ENCODE measurements at regions not wholly inside any gene's neighbourhood (a gene's known extent, or its start where the extent isn't known, plus 50 kb on each side); places are given as distances from the start of the nearest gene placed in this dataset.
"Not testable (repeated sequence)": the region's sequence is repeated elsewhere in the genome, so short reads cannot be mapped to it uniquely, and the experiment has no call there.

DNA sequence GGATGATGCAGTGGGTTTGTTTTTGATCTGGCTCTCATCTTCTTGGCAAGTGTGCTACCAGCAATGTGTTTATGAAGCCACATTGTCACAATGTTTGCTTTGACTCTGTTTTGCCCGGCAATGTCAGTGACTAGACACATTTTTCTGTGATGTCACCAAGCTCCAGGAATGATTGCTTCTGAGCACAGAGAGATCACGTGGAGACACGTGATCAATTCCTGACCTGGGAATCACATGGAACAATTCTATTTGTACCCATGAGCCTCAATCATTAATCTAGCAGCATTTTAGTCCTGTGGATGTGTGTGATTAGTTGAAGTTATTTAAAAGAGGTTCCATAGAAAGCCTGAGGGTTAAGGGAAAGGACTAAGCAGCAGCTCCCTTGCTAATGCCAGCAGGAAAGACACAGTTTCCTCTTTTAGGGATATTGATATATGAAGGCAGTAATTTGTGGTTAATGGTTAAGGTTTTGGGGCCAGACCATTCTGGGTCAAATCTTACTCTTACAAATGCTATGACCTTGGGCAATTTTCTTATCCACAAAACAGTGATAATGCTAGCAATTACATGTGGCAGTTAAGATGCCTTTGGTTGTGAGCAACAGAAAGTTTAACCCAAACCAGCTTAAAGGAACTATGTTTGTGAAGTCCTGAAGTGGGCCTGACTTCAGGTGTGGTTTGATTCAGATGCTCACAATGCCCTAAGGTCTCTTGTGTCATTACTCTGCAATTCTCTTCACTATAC is 59.0 kb downstream of the FASLG start:
- DNase-seq (ENCODE audit: low read depth), result no peak

GRCh38 chr1:172719066-172719627 is 60.2 kb downstream of the FASLG start:
- DNase-seq (ENCODE audit: low read depth), result no peak

DNA sequence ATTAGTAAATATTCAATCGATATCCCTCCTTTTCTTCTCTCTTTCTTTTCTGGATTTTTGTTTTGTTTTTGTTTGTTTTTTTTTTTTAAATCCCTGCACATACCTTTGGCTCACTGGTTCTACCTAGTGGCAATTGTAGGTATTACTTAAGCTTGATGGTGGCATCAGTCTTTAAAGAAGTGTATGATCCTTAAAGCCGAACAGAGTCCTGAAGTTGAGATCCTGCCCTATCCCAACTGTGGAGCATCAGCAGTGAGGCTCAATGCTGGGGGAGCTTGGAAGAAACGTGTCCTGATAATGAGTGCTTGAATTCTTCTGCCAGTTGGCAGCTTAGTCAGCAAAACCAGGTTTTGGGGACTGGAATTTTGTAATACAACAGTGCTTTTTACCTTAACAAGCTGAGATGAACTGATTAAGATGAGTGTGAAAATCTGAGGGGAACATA is 60.8 kb downstream of the FASLG start:
- DNase-seq (ENCODE audit: low read depth), result no peak

GRCh38 chr1:172720339-172720738 is 61.4 kb downstream of the FASLG start:
- no peak for DNase-seq (ENCODE audit: low read depth)

- no peak for DNase-seq (ENCODE audit: low read depth)
These were observed 64.3 kb downstream of the FASLG start for GRCh38 chr1:172723251-172723650.

- no peak for DNase-seq (ENCODE audit: low read depth)
These were observed 65.3 kb downstream of the FASLG start for GRCh38 chr1:172724232-172724631.

DNA sequence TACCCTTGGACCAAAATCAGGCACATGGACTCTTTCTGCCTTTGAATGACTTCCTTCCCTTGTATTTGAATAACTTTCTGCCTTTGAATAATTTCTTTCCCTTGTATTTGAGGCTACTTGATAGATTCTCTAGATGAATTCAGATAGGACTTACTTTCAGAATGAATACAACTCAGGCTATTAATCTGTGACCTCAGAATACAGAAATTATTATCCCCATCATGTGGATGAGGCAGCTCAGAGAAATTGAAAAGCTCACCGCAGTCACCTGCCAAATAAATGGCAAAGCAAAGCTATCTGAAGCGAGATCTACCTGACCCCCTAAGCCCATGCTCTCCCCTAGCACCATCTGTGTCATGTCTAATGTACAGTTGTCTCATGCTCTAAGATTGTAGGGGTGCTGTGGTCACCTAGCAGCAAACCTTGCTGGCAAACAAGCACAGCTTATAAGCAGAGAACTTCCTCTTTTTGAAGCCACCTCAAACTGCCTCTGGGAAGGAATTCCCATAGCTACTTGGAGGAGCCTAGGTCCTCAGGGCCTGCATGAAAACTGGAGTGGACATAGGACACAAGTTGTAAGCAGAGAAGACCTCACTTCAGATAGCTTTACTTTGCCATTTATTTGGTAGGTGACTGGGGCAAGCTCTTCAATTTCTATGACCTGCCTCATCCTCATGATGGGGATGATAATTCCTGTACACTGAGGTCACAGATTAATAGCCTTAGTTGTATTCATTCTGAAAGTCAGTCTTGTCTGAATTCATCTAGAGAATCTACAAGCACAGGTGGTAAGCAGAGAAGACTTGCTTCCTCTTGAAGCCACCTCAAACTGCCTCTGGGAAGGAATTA is 66.1 kb downstream of the FASLG start:
- DNase-seq (ENCODE audit: low read depth), result no peak

- no peak for DNase-seq (ENCODE audit: low read depth)
These were observed 67.8 kb downstream of the FASLG start for GRCh38 chr1:172726740-172727139.

DNA sequence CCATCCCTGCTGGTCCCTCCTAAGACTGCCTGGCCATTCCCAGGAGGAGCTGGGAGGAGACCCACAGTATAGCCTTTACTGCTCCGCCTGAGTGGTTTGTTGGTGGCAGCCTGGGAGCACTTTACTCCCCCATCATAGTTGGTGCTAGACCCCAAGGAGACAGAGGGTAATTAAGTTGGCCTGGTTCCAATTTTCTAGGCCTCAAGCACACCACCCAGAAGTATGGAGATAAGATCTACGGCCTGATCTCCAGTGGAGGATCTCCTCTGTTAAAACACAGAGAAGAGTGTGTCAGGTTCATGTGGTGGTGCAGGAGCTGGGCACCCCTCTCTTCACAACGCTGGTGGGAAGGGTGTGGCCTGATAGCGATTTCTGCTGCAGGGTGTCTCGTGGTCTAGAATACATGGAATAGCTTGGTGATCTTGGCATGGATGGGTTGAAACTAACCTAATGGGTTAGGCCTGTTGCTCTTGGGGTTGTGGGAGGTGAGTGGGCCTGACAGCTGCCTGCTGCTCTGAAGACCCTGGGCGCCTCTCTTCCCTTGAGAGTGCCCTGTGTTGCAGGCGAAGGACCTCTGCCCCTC is 68.5 kb downstream of the FASLG start:
- DNase-seq (ENCODE audit: low read depth), result no peak

GRCh38 chr1:172727956-172728603 is 69.2 kb downstream of the FASLG start:
- DNase-seq (ENCODE audit: low read depth), result no peak

GRCh38 chr1:172728705-172729104 is 69.8 kb downstream of the FASLG start:
- not testable (repeated sequence) for DNase-seq (ENCODE audit: low read depth)

GRCh38 chr1:172732427-172732826 is 73.5 kb downstream of the FASLG start:
- no peak for DNase-seq (ENCODE audit: low read depth)

- DNase-seq (ENCODE audit: low read depth), result no peak
These were observed 74.9 kb downstream of the FASLG start for GRCh38 chr1:172733815-172734214.

- DNase-seq (ENCODE audit: low read depth), result no peak
These were observed 79.5 kb downstream of the FASLG start for GRCh38 chr1:172738389-172738788.

DNA sequence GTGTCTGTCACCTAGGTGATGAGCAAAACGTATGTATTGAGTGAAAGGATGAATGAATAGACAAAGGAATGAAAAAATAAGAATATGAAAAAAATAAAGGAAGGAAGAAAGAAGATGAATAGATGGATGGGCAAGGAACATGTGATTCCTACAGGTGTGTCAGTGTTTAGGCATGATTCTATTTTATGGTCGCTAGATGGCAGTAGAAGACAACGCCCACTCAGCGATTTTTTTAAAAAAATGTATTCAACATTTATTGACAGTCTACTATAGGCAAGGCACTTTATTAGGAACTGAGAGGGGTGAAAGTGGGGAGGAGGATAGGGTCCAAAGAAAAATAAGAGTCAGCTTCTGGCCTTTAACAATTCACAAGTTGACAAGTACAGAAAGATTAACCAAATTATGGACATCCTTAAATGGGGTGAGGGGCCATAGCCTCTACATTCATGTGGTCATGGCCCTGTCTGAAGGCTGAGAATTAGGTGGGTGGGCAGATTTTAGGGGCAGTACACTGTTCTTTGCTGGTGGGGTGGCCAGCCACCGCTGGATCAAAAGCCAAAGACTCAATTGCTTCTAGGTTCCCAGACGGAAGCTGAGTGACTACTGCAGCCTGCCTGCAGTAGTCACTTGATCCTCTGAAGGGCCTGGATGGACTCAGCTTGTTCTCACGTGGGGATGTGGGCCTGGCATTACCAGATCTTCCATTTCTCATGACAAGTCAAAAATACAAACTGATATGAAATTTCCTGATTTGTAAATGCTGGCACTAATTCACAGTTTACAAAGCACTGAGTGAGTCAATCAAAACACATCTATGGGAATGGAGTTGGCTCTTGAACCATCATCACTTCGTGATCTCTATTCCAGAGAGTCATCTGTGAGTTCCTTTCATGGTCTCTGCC is 83.9 kb downstream of the FASLG start:
- DNase-seq (ENCODE audit: low read depth), result no peak

DNA sequence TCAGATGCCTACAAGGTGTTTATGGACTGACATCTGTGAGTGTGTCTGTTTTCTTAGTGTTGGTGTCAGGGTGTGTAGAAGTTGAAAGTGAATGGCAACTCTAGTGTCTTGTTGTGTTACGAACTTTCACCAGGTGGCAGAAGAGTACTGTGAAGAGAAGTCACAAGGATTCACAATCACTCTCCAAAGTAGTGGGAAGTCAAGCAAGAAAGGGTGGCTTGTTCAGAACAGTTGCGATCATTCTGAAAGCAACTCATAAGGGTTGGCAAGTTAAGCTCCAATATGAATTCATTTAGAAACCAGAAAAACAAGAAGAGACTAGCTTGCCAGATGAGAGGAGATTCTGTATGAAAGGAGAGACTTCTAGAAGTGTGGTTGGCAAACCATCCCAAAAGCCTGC is 86.1 kb downstream of the FASLG start:
- no peak for DNase-seq (ENCODE audit: low read depth)

GRCh38 chr1:172746091-172746949 is 87.4 kb downstream of the FASLG start:
- no peak for DNase-seq (ENCODE audit: low read depth)

- no peak for DNase-seq (ENCODE audit: low read depth)
These were observed 89.3 kb downstream of the FASLG start for GRCh38 chr1:172748201-172748600.

GRCh38 chr1:172751683-172752082 is 92.8 kb downstream of the FASLG start:
- DNase-seq (ENCODE audit: low read depth), result no peak

- DNase-seq (ENCODE audit: low read depth), result no peak
These were observed 95.1 kb downstream of the FASLG start for GRCh38 chr1:172753964-172754363.
